Neural cell (in vitro differentiated cells): ENCODE measurements at regions not wholly inside any gene's neighbourhood (a gene's known extent, or its start where the extent isn't known, plus 50 kb on each side); places are given as distances from the start of the nearest gene placed in this dataset.

Experiments
- H2AFZ ChIP-seq: fragments of 200-600, 300-800 bp; sonication (generic), shearing (Covaris generic); 2 replicates; pipeline ENCODE4 v1.6.0; 2014; ENCODE audit warnings: low read depth, mild to moderate bottlenecking, antibody characterized with exemption, low read length, moderate library complexity
- H3F3A ChIP-seq: fragments of 200-600 bp; shearing (Covaris generic); 2 replicates; pipeline ENCODE4 v1.6.1; 2016; ENCODE audit warnings: mild to moderate bottlenecking, moderate library complexity, mixed read lengths, antibody characterized with exemption, low read length; ENCODE audit not compliant: insufficient read depth, poor library complexity, severe bottlenecking
- H3K27ac ChIP-seq: fragments of 200-600, 300-800 bp; sonication (generic), shearing (Covaris generic); 2 replicates; pipeline ENCODE4 v1.5.1; 2014; ENCODE audit warnings: mild to moderate bottlenecking, low read length, moderate library complexity
- H3K27me3 ChIP-seq: fragments of 300-800, 200-600 bp; sonication (generic), shearing (Covaris generic); 2 replicates; pipeline ENCODE4 v1.6.0; 2014; ENCODE audit warnings: mild to moderate bottlenecking, low read depth, low read length, moderate library complexity; ENCODE audit not compliant: insufficient read depth
- H3K36me3 ChIP-seq: fragments of 300-800, 200-600 bp; sonication (generic), shearing (Covaris generic); 2 replicates; pipeline ENCODE4 v1.5.1; 2014; ENCODE audit warnings: mild to moderate bottlenecking, antibody characterized with exemption, low read length, moderate library complexity; ENCODE audit not compliant: insufficient read depth
- H3K4me2 ChIP-seq: fragments of 300-800, 200-600 bp; sonication (generic), shearing (Covaris generic); 2 replicates; pipeline ENCODE4 v1.6.0; 2014; ENCODE audit warnings: mild to moderate bottlenecking, low read length
- H3K4me3 ChIP-seq: fragments of 300-800, 200-600 bp; sonication (generic), shearing (Covaris generic); 2 replicates; pipeline ENCODE4 v1.5.1; 2014; ENCODE audit warnings: mild to moderate bottlenecking, low read length, moderate library complexity
- H3K79me2 ChIP-seq: fragments of 200-600 bp; shearing (Covaris generic); replicated peaks from 2 replicates; pipeline ENCODE4 v1.6.0; 2014; ENCODE audit warnings: mild to moderate bottlenecking, low read length, moderate library complexity; ENCODE audit not compliant: insufficient read depth
- H3K9ac ChIP-seq: fragments of 300-800, 200-600 bp; sonication (generic), shearing (Covaris generic); 2 replicates; pipeline ENCODE4 v1.6.1; 2016; ENCODE audit warnings: mild to moderate bottlenecking, low read length, mixed read lengths
- H3K9me2 ChIP-seq: fragments of 200-600 bp; shearing (Covaris generic); 2 replicates; pipeline ENCODE4 v1.6.1; 2016; ENCODE audit warnings: mild to moderate bottlenecking, low read length, mixed read lengths; ENCODE audit not compliant: insufficient read depth
- H3K9me3 ChIP-seq: fragments of 200-600, 300-800 bp; sonication (generic), shearing (Covaris generic); 2 replicates; pipeline ENCODE4 v1.6.1; 2016; ENCODE audit warnings: mild to moderate bottlenecking, mixed run types, low read length, moderate library complexity, mixed read lengths
- H4K20me1 ChIP-seq: fragments of 200-600 bp; shearing (Covaris generic); 2 replicates; pipeline ENCODE4 v1.6.1; 2016; ENCODE audit warnings: mild to moderate bottlenecking, mixed run types; ENCODE audit not compliant: insufficient read depth
- CTCF ChIP-seq: fragments of 450-650 bp; IDR thresholded peaks from 2 replicates; pipeline ENCODE4 v1.5.1; 2014; ENCODE audit warnings: antibody characterized with exemption, mild to moderate bottlenecking, moderate library complexity; ENCODE audit not compliant: poor library complexity, severe bottlenecking
- EP300 ChIP-seq: fragments of 450-650 bp; conservative IDR thresholded peaks from 2 replicates; pipeline ENCODE4 v1.6.1; 2014; ENCODE audit warnings: antibody characterized with exemption, mild to moderate bottlenecking, moderate library complexity; ENCODE audit not compliant: poor library complexity, severe bottlenecking
- EZH2 ChIP-seq: fragments of 200-600, 300-800 bp; shearing (Covaris generic), sonication (generic); IDR thresholded peaks from 2 replicates; pipeline ENCODE4 v1.6.1; 2014; ENCODE audit warnings: antibody characterized with exemption, low read length, borderline replicate concordance, mild to moderate bottlenecking; ENCODE audit not compliant: insufficient read depth, poor library complexity, severe bottlenecking
- MXI1 ChIP-seq: fragments of 450-650 bp; conservative IDR thresholded peaks from 2 replicates; pipeline ENCODE4 v1.6.1; 2014; ENCODE audit warnings: antibody characterized with exemption, mild to moderate bottlenecking; ENCODE audit not compliant: poor library complexity, severe bottlenecking
- POLR2AphosphoS5 ChIP-seq: IDR thresholded peaks from 2 replicates; pipeline ENCODE4 v1.6.1; 2012
- RAD21 ChIP-seq: fragments of 450-650 bp; conservative IDR thresholded peaks from 2 replicates; pipeline ENCODE4 v1.6.1; 2014; ENCODE audit warnings: antibody characterized with exemption, mild to moderate bottlenecking, moderate library complexity
- REST ChIP-seq: IDR thresholded peaks from 2 replicates; pipeline ENCODE4 v1.6.1; 2012; ENCODE audit warnings: borderline replicate concordance
- SMC3 ChIP-seq: fragments of 450-650 bp; conservative IDR thresholded peaks from 2 replicates; pipeline ENCODE4 v1.6.1; 2014; ENCODE audit warnings: antibody characterized with exemption, mild to moderate bottlenecking, moderate library complexity; ENCODE audit not compliant: poor library complexity
- TAF1 ChIP-seq: IDR thresholded peaks from 2 replicates; pipeline ENCODE4 v1.6.1; 2012; ENCODE audit warnings: low read depth

- H3K36me3 ChIP-seq: no peaks in the 10 kb centered on the region
- H3K4me2 ChIP-seq: no peak overlapping the region
- H3F3A ChIP-seq: no peaks in the 10 kb centered on the region
- no peak overlapping the region for H3K9ac ChIP-seq
- no peaks in the 10 kb centered on the region for H3K79me2 ChIP-seq
- TF ChIP-seq EZH2 (no peak), POLR2AphosphoS5 (no peak), RAD21 (no peak), REST (no peak), TAF1 (no peak), CTCF (no peak), MXI1 (no peak), EP300 (no peak), SMC3 (no peak)
- H3K27me3 ChIP-seq: no peaks in the 10 kb centered on the region
- no peaks in the 10 kb centered on the region for H3K9me2 ChIP-seq
- H3K9me3 ChIP-seq: no peaks in the 10 kb centered on the region
- no peak overlapping the region for H2AFZ ChIP-seq
- H4K20me1 ChIP-seq: no peaks in the 10 kb centered on the region
- H3K27ac ChIP-seq: no peak overlapping the region
- H3K4me3 ChIP-seq: no peak overlapping the region
Observed at GRCh38 chr2:117351396-117351795, 463.1 kb upstream of the DDX18 start.

GRCh38 chr2:117359266-117359914, 455.1 kb upstream of the DDX18 start:
- no peak for TF ChIP-seq CTCF
- no peak for TF ChIP-seq POLR2AphosphoS5
- no peak for TF ChIP-seq REST
- TF ChIP-seq SMC3: no peak
- TF ChIP-seq RAD21: no peak
- no peak for TF ChIP-seq MXI1
- TF ChIP-seq EZH2: no peak
- no peak for TF ChIP-seq TAF1
- no peak for TF ChIP-seq EP300
- Histone ChIP-seq H3F3A (no peaks in the 10 kb centered on the region), H3K9ac (no peak overlapping the region), H2AFZ (no peak overlapping the region), H3K4me3 (no peak overlapping the region), H4K20me1 (no peaks in the 10 kb centered on the region), H3K9me3 (no peaks in the 10 kb centered on the region), H3K27me3 (no peaks in the 10 kb centered on the region), H3K36me3 (no peaks in the 10 kb centered on the region), H3K9me2 (no peaks in the 10 kb centered on the region), H3K4me2 (no peak overlapping the region), H3K27ac (no peak overlapping the region), H3K79me2 (no peaks in the 10 kb centered on the region)
